MM.1S (cell line): ENCODE measurements at regions not wholly inside any gene's neighbourhood (a gene's known extent, or its start where the extent isn't known, plus 50 kb on each side); places are given as distances from the start of the nearest gene placed in this dataset.

Experiments
- DNase-seq: peaks from one replicate; pipeline ENCODE4 v3.0.0-alpha.2; 2015
- H2AFZ ChIP-seq: fragments of 300-600 bp; sonication (generic); 2 replicates; pipeline ENCODE4 v1.6.0; 2016; ENCODE audit warnings: antibody characterized with exemption, low read length
- H3F3A ChIP-seq: fragments of 300-600 bp; sonication (generic); 2 replicates; pipeline ENCODE4 v1.6.1; 2016; ENCODE audit warnings: mild to moderate bottlenecking, antibody characterized with exemption, low read length, moderate library complexity, mixed read lengths; ENCODE audit not compliant: insufficient read depth
- H3K27ac ChIP-seq: fragments of 300-600 bp; sonication (generic); 2 replicates; pipeline ENCODE4 v1.5.1; 2016; ENCODE audit warnings: mild to moderate bottlenecking, low read length
- H3K27me3 ChIP-seq: fragments of 300-600 bp; sonication (generic); replicated peaks from 2 replicates; pipeline ENCODE4 v1.6.0; 2016; ENCODE audit warnings: low read length; ENCODE audit not compliant: insufficient read depth
- H3K36me3 ChIP-seq: fragments of 300-600 bp; sonication (generic); replicated peaks from 2 replicates; pipeline ENCODE4 v1.6.1; 2016; ENCODE audit warnings: mild to moderate bottlenecking, low read length, mixed read lengths; ENCODE audit not compliant: insufficient read depth
- H3K4me1 ChIP-seq: fragments of 300-600 bp; sonication (generic); 2 replicates; pipeline ENCODE4 v1.6.1; 2016; ENCODE audit warnings: low read length, mixed read lengths
- H3K4me2 ChIP-seq: fragments of 300-600 bp; sonication (generic); 2 replicates; pipeline ENCODE4 v1.6.0; 2016; ENCODE audit warnings: low read depth, low read length
- H3K4me3 ChIP-seq: fragments of 300-600 bp; sonication (generic); 2 replicates; pipeline ENCODE4 v1.5.1; 2016; ENCODE audit warnings: low read length, mixed read lengths
- H3K79me2 ChIP-seq: fragments of 300-600 bp; sonication (generic); 2 replicates; pipeline ENCODE4 v1.6.1; 2016; ENCODE audit warnings: mixed run types, low read length, mixed read lengths
- H3K9ac ChIP-seq: fragments of 300-600 bp; sonication (generic); 2 replicates; pipeline ENCODE4 v1.6.1; 2016; ENCODE audit warnings: low read length, mixed read lengths
- H3K9me2 ChIP-seq: fragments of 300-600 bp; sonication (generic); replicated peaks from 2 replicates; pipeline ENCODE4 v1.6.1; 2016; ENCODE audit warnings: mild to moderate bottlenecking, low read length, mixed read lengths; ENCODE audit not compliant: insufficient read depth
- H3K9me3 ChIP-seq: fragments of 300-600 bp; sonication (generic); replicated peaks from 2 replicates; pipeline ENCODE4 v1.6.1; 2016; ENCODE audit warnings: mild to moderate bottlenecking, low read length, mixed read lengths; ENCODE audit not compliant: insufficient read depth
- H4K20me1 ChIP-seq: fragments of 300-600 bp; sonication (generic); 2 replicates; pipeline ENCODE4 v1.6.1; 2016; ENCODE audit warnings: mild to moderate bottlenecking, low read length, moderate library complexity, mixed read lengths; ENCODE audit not compliant: insufficient read depth
- CTCF ChIP-seq: fragments of 300-600 bp; sonication (generic); IDR thresholded peaks from 2 replicates; pipeline ENCODE4 v1.5.1; 2016; ENCODE audit warnings: antibody characterized with exemption, low read length, mixed read lengths
- EZH2 ChIP-seq: fragments of 300-600 bp; sonication (generic); optimal IDR thresholded peaks from 2 replicates; pipeline ENCODE3; 2017; ENCODE audit warnings: low read depth, mild to moderate bottlenecking, antibody characterized with exemption, low read length, mixed read lengths
- EZH2phosphoT487 ChIP-seq: fragments of 300-600 bp; sonication (generic); IDR thresholded peaks from 2 replicates; pipeline ENCODE4 v1.6.1; 2018; ENCODE audit warnings: antibody characterized with exemption, low read length

GRCh38 chr4:187212446-187213080 lies 488.9 kb upstream of the FAT1 start:
- Histone ChIP-seq H3F3A (no peaks in the 10 kb centered on the region), H3K9ac (no peak overlapping the region), H3K4me1 (no peaks in the 10 kb centered on the region)

GRCh38 chr4:187215438-187215837 lies 491.8 kb upstream of the FAT1 start:
- H3K79me2 ChIP-seq, result no peaks in the 10 kb centered on the region
- no peaks in the 10 kb centered on the region for H3F3A ChIP-seq
- H3K36me3 ChIP-seq, result no peaks in the 10 kb centered on the region
- no peak overlapping the region for H3K4me2 ChIP-seq
- no peak overlapping the region for H2AFZ ChIP-seq
- H3K4me3 ChIP-seq, result no peak overlapping the region
- no peak overlapping the region for H3K9ac ChIP-seq
- no peaks in the 10 kb centered on the region for H3K27me3 ChIP-seq
- no peaks in the 10 kb centered on the region for H3K9me3 ChIP-seq
- no peaks in the 10 kb centered on the region for H3K4me1 ChIP-seq
- no peaks in the 10 kb centered on the region for H3K9me2 ChIP-seq
- no peak for DNase-seq
- H3K27ac ChIP-seq, result no peak overlapping the region
- TF ChIP-seq CTCF (no peak), EZH2phosphoT487 (no peak), EZH2 (no peak)
- no peaks in the 10 kb centered on the region for H4K20me1 ChIP-seq

More at GRCh38 chr4:187212446-187213080, 488.9 kb upstream of the FAT1 start:
- TF ChIP-seq CTCF (no peak), EZH2phosphoT487 (no peak), EZH2 (no peak)
- H3K9me3 ChIP-seq, result no peaks in the 10 kb centered on the region
- H3K79me2 ChIP-seq, result no peaks in the 10 kb centered on the region
- no peaks in the 10 kb centered on the region for H3K9me2 ChIP-seq
- H3K27ac ChIP-seq, result no peak overlapping the region
- H2AFZ ChIP-seq, result no peak overlapping the region
- H3K4me3 ChIP-seq, result no peak overlapping the region
- no peak for DNase-seq
- H3K27me3 ChIP-seq, result no peaks in the 10 kb centered on the region
- H3K36me3 ChIP-seq, result no peaks in the 10 kb centered on the region
- H3K4me2 ChIP-seq, result no peak overlapping the region
- no peaks in the 10 kb centered on the region for H4K20me1 ChIP-seq

GRCh38 chr4:187218705-187219245 lies 495.1 kb upstream of the FAT1 start:
- Histone ChIP-seq H3K4me2 (no peak overlapping the region), H3K4me1 (no peaks in the 10 kb centered on the region), H4K20me1 (no peaks in the 10 kb centered on the region), H3F3A (no peaks in the 10 kb centered on the region), H3K9ac (no peak overlapping the region), H3K27ac (no peak overlapping the region), H2AFZ (no peak overlapping the region), H3K9me2 (no peaks in the 10 kb centered on the region), H3K9me3 (no peaks in the 10 kb centered on the region), H3K79me2 (no peaks in the 10 kb centered on the region), H3K27me3 (no peaks in the 10 kb centered on the region), H3K4me3 (no peak overlapping the region), H3K36me3 (no peaks in the 10 kb centered on the region)
- no peak for TF ChIP-seq CTCF
- no peak for TF ChIP-seq EZH2
- TF ChIP-seq EZH2phosphoT487, result no peak
- DNase-seq, result no peak
